ENCODE measurements at regions not wholly inside any gene's neighbourhood (a gene's known extent, or its start where the extent isn't known, plus 50 kb on each side); places are given as distances from the start of the nearest gene placed in this dataset.

GRCh38 chr7:46855851-46856250 lies 726.1 kb downstream of the TNS3 start:
- TF ChIP-seq CTCF (IDR thresholded peaks at IDR 0.05; ENCODE audit: low read depth, low read length) (no peak), POLR2A (IDR thresholded peaks at IDR 0.05; ENCODE audit: extremely low read depth, insufficient read length) (no peak)
